GM18520 (cell line): ENCODE measurements at regions not wholly inside any gene's neighbourhood (a gene's known extent, or its start where the extent isn't known, plus 50 kb on each side); places are given as distances from the start of the nearest gene placed in this dataset.

Experiments
- ATAC-seq: cut with Tn5 transposase; IDR thresholded peaks from one replicate; pipeline ENCODE4 v1.9.1; 2021; ENCODE audit not compliant: unreplicated experiment

DNA sequence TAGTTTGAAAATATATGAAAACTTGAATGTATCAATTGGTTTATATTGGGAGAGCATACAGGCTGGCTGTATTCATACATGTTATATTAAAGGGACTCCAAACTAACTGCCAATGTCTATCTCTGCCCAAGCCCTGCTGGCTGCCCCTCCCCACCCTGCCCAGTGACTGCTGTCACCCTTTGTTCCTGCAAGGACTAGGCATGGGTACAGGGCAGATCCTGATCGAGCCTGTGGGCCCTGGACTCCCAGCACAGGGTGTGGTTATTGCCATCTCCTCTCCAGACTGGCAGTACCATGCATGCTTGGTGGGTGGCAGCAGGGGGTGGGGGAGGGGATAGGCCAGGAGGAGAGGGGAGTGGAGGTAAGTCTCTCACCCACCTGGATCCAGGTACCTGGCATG lies 167.5 kb upstream of the RASGEF1B start:
- ATAC-seq: no peak

DNA sequence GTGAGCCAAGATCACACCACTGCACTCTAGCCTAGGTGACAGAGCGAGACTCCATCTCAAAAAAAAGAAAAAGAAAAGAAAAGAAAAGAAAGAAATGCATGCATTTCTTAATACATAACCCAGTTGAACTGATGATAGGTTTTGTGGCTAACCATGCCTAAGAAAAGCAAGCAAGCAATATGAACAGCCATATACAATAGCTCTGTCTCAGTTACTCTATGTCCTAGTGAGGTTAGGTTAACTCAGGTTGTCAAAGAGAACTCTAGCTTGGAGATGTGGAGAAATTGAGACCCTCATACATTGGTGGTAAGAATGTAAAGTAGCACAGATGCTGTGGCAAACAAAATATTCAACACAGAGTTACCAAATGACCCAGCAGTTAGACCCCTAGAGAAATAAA lies 167.0 kb upstream of the RASGEF1B start:
- ATAC-seq: no peak

DNA sequence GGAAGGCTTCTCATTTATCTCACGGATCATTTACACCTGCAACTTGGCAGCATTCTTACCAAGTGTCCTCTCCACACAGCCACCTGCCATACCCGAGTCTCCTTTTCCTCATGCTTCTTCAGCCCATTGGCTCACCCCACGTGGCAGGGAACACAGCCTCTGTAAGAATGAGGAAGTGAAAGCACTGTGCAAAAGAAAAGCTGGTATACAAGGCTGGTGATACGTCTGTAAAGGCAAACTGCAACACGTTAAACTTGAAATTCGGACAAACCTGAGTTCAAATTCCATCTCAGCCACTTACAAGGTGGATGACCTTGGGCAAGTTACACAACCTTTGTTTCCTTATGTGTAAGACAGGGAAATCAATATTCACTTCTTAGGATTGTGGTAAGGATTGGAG lies 164.0 kb upstream of the RASGEF1B start:
- ATAC-seq: peak; percentile 60

DNA sequence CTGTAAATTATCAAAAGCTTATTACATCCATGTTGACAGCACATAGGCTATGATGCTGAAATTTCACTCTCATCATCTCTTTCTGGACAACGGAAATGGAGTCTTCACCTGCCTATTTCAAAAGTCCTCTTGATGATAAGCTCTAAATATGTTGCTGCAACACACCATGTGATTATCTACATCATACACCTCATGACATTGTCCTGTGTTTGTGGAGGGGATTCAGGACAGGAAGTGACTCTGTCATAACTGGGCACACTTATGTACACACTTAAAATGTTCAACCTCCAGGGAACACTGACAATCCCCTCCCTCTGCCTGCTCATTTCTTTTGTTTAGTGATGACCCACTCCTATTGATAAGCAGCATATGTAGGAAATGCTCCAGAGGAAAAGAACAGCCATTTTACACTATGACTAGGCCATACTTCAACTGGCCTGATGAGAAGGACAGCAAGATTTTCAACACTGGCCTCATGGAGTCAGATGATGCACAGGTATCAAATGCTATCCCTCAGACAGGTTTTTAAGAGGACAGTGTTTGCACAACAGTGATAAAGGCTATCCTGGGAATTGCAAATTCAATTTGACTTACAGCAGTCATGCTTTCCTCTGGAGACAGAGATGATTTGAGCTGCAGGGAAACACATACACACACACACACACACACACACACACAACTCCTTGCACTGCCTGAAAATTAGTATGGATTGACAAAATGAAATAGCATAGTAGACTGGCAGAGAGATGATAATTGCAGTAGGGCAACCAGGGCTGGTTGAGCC lies 163.3 kb upstream of the RASGEF1B start:
- no peak for ATAC-seq

DNA sequence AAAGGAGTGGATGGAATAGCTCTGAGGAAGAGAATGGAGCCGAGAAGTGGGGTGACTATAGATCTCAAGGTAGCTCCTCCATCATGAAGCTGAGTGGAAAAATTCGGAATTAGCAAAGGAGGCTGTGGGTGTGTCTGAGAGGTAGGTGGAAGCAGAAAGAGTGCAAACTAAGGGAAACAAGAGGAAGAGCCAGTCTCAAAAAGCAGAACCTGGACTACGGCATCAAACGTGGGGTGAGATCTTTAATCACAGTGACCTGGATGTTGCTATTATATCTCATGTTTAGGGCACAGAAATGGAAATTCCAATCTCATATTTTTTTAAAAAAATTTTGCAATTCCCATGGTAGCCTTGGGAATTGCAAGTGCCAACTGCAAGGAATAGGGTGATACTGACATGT lies 162.5 kb upstream of the RASGEF1B start:
- no peak for ATAC-seq

DNA sequence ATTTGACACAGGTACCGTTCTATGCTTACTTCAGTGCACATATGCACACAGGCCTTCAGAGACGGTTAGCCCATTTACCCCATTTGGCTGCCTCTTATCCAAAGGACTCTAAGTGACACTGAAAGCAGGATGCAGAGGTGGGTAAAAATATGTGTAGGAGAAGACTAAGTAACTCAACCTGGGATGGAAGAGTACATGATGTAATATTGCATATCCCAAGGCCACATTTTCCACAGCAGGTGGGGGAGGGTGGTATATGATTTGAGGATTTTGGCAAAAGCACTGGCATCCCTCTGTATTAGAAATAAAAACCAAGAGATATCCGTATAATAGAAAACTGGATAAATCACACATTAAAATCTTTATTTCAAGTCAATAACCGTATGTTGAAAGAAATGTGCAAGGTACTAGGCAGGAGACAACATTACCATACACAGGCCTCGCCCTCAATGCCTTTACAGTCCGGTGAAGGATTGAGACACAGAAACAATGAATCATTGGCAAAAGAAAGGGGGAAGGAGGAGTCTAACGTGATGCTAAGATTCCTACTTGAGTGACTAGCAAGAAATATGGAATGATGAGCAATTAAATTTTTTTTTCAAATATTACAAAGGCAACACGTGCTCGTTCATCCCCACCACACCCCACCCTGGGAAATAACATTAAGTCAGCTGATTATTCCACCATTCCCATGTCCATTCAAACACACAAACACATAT lies 161.0 kb upstream of the RASGEF1B start:
- no peak for ATAC-seq

DNA sequence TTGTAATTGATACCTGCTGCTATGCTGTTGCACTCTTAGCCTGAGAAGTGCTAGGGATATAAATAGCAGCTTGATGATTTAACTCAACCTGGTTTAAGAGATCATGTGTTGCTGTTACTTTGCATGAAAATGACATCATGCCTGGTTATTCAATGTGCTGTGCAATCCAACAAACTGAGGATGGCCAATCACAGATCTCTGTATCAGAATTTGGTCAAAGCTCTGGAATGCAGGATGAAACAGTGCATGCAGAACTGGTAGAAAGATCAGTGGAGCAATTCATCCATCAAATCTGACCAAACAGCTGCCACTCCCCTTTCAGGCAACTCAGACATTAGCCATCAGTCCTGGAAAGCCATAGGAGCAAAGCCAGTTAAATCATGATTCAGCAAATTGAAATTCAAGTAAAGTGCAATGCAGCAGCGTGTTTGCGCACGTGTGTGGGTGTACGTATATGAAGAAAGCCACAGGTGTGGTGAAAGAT lies 160.3 kb upstream of the RASGEF1B start:
- peak; percentile 65 for ATAC-seq

DNA sequence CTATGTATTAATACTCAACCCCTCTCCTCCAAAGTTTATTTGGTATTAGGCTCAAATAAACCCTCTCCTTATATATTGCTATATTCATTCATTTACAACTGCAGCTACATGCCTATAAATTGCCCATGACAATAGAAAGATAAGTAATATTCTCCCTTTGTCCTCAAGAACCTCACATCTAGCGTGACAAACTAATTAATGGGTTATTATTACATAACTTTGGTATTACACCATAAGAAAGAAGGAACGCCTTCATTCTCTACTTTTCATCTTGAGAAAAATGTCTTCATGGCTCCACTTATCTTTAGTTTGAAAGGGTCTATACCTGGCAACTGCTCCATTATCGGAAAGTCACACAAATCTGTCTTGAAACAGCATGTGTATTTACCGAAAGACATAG lies 157.7 kb upstream of the RASGEF1B start:
- ATAC-seq: no peak

DNA sequence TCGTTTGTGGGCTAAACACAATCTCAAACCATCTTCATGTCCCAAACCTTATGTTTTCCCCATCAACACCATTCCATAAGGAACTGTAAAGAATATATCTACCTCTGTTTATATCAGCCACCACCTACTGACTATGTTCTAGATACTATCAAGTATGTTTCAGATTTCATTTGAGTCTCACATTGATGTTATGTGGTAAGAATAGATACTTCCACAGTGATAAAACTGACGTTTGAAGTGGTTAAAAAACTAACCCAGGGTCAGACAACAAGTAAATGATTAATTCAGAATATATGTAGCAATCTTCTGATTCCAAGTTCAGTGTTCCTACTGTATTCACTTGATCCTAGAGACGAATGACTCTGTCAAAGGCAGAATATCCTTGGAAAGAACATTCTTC lies 156.8 kb upstream of the RASGEF1B start:
- ATAC-seq: peak; percentile 47

DNA sequence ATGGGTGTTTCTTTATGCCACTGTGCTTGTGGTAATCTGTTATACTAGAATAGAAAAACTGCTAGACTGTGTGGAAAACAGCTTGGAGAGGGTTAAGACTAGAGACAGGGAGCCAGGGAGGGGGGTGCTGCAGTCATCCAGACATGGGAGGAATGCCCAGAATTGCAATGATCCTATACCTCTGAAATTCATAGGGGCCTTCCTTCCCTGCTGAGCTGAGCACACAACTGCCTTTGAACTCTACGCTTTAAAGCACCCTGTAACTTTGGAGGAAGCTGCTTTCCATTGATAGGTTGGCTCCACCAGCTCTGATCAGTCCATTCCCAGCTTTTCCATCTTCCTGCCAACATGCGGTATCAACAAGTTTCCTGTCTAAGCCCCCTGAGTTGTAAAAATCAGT lies 155.9 kb upstream of the RASGEF1B start:
- no peak for ATAC-seq

DNA sequence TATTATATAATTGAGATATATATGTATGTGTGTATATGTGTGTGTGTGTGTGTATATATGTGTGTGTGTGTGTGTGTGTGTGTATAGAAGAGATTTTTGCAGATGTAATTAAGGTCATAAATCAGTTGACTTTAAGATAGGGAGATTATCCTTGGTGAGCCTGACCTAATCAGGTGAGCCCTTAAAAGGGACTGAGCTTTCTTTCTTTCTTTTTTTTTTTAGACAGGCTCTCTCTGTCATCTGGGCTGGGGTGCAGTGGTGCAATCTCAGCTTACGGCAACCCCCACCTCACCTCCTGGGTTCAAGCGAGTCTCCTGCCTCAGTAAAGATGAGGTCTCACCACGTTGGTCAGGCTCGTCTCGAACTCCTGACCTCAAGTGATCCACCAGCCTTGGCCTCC lies 155.1 kb upstream of the RASGEF1B start:
- no peak for ATAC-seq

DNA sequence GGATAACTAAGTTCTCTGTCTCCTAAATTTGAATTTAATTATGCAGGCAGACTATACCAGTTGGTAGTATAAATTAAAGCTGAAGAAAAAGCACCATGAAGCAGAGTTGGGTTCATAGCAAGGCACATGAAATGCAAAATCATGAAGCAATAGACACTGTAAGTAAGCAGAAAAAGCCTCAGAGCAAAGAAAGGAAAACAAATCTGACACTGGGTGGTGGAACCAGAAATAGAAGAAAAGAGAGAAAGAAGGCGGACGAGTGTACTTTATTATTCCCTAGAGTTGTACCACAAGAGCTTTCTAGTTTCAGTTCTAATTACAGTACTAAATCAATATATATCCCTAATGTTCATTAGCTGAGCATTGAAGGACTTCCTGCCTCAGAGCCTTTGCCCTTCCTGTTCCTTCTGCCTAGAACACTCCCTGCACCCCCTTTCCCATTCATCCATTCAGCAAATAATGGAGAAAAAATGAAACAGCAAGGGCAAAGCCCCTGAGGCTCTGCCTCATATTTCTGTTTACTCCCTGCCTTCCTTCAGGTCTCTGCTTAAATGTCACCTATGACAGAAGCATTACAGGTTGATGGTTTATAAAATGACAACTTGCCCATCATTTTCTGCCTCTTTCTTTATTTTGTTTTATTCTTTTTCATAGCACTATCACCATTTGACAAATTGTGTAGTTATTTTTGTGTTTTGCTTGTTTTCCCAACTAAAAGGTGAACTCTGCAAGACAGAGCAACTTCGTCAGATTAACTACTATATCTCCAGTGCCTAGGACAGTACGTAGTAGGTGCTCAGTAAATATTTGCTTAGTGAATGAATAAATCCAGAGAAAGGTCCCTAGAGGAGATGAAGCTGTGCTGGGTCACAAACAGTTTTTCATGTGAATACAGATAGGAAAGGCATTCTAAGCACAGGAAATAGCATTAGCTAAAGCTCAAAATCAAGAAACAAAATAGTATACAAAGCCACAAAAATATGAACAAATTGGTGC lies 154.0 kb upstream of the RASGEF1B start:
- ATAC-seq: no peak

DNA sequence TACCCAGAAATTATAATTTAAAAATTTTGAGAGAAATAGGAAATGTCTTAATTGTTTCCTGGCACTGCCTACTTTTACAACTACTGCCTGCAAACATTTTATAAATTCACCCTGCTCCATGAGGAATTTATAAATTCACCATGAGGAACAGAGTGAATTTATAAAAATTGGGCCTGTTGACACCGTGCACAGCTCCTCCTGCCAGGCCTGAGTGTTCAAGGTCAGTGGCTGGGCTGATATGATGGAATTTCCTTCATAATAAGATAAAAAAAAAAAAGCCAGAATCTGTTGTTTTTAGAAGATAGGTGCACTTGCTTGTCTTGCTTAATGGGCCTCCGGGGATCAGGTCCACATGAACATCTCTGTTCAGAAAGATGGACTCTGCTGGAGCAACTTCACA lies 151.7 kb upstream of the RASGEF1B start:
- no peak for ATAC-seq

DNA sequence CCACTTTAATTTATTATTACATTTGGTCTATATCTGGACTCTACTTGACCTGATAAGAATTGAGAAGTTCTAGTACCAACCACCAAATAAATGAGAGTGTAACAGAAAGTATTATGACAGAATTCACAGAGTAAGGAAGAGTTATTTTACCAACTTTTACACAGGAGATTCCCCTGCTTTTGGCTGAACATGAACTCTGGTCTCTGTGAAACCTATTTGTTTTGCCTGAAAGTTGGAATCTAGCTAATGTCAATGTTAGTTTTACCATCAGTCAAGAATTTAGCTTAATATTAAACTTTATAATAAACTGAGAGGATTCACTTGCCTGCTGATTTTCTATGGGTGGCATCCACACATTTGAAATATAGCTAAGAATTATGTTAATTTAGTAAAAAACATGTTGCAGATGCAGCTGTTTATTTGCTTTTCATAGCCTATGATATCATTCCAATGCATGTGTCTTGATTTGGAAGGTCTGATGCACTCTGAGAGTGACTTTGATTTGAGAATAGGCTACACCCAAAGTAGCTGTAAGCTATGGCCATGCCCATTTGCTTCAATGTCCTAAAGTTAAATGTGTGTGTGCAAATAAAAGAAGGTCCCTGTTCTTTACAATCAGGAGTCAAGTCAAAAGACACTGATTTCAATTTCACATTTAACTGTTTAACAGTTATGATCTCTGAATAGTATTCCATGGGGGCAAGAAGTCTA lies 150.9 kb upstream of the RASGEF1B start:
- no peak for ATAC-seq

DNA sequence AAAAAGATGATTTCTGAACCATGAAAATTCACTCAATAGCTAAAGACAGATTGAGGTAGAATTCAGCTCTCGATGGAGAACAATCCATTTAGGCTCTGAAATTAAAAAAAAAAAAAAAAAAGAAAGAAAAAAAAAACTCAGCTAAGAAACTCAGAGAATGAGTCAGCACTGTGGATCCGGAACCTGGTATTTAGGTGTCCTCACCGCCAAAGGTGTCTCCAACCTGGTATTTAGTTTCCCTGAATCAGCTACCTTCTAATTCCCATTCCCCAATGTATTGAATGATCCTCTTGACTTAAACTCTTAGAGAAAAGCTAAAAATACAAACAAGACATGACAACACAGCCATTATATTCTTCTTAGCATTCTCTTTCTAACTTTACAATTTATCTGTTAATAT lies 150.3 kb upstream of the RASGEF1B start:
- ATAC-seq: no peak

DNA sequence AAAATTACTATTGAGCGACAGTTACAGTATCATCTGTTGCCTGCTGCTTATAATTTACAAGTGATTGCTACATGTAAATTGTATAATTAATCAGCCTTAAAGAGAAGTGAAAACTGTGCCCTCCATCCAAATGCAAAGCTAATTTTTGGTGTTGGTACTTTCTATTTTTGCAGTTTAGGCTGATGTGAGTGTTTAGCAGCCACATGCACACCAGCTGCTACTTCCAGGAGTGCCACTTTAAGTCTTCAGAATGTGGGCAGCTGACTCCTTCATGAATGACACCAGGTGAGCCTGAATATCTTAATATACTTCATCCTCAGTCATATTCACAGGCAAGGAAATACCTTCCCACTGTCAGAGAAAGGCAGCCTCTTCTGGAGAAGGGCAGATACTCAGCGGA lies 149.8 kb upstream of the RASGEF1B start:
- no peak for ATAC-seq

DNA sequence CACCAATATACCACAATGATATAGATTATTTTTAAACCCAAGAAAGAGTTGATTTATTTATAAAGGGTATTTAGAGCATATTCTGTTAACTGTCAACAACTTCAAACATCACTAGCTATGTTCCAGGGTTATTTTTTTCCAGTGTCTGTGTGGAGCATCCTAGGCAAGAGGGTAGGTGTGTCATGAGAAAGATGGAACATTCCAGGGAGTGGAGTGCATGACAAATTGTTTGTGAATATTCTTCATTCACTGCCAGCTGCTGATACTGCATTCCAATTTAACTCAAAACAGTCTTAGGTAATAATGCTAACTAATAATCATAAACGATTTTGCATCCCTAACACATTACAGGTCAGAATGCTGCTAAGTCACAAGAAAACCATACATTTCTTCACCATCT lies 148.7 kb upstream of the RASGEF1B start:
- ATAC-seq: no peak

DNA sequence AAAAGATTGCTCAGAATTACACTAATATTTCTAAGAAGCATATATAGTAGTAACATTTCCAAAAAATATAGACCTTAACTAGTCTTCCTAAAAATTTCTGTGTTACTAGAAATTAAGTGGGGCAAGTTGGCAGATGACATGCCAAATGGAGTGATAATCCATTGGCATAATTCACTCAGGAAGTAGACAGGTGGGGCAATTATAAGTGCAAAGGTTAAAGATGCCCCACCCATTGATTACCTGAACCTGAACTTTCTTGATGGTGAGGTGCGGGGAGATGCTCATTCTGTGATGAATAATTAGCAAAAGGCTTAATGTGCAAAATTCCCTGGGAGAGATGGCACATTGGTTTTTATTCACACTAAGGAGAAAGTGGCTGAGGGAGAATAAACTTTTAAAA lies 145.8 kb upstream of the RASGEF1B start:
- no peak for ATAC-seq

DNA sequence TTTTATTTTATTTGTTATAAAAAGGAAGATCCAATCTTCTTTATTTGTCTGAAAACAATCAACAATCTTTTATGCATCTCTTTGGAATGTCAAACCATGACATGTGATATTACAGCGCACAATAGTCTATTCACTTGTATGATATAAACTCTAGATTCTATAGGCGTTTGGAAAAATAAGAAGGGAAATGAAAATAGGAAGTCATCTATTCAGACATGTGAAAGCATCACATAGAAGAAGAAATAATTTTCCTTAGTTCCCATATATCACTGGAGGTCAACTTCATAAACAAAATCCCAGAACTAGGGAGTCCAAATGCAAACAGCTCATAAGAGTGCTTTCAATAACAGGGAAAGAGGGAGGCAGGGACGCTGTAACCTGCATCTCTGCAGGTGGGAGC lies 139.5 kb upstream of the RASGEF1B start:
- no peak for ATAC-seq

DNA sequence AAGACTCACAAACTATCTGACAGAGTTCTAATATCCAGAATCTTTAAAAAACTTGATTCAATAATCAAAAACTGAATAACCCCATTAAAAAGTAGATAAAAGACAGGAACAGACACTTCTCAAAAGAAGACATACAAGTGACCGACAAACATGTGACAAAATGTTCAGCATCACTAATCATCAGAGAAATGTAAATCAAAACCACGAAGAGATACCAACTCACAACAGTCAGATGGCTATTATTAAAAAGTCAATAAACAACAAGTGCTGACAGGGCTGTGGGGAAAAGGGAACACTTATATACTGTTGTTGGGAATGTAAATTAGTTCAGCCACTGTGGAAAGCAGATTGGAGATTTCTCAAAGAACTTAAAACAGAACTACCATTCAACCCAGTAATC lies 138.1 kb upstream of the RASGEF1B start:
- ATAC-seq: peak; percentile 44

DNA sequence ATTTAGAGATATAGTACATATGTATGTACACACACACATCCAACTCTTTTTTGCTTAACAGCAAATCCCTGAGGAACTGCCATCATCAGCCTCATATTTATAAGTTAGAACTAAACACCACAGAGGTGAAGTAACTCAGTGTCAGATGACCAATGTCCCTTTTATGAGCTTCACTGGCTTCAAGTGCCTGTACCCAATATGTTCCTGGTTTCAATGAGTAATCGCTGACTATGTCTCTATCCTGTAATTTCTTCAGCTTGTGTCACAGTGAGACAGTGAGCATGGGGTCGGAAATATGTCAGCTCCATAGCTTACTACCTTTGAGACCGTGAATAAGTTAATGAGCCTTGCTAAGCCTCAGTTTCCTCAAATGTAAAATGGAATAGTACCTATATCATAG lies 136.2 kb upstream of the RASGEF1B start:
- ATAC-seq: no peak
